GM12878 (cell line): ENCODE measurements at regions not wholly inside any gene's neighbourhood (a gene's known extent, or its start where the extent isn't known, plus 50 kb on each side); places are given as distances from the start of the nearest gene placed in this dataset.

ENCODE experiments used
- ATAC-seq: fragments of 200-7000 bp; cut with Tn5 transposase; 3 replicates; pipeline ENCODE4 v1.9.1; 2020; ENCODE audit warnings: mild to moderate bottlenecking, moderate library complexity
- BruUV-seq: library from RNA; stranded (reverse); fragments of 400-500 nt; replicated peaks from 2 replicates; lab custom pipeline; 2021; lab: Mats Ljungman, UMichigan
- CTCF ChIA-PET: fragments of 300-600 bp; sonication (Branson Sonifier 250); formaldehyde crosslinking; extraction: SDS; loops from one replicate; lab custom pipeline; 2021; ENCODE audit warnings: inconsistent platforms; lab: Yijun Ruan, JAX
- POLR2A ChIA-PET: fragments of 350-600 bp; formaldehyde crosslinking; extraction: SDS; loops from one replicate; lab custom pipeline; 2021; ENCODE audit warnings: inconsistent platforms; lab: Charles Lee
- RAD21 ChIA-PET: fragments of 300-600 bp; sonication (Branson Sonifier 250); formaldehyde crosslinking; loops from one replicate; lab custom pipeline; 2023; ENCODE audit warnings: antibody characterized with exemption; ENCODE audit not compliant: unreplicated experiment; lab: Charles Lee
- SMC1A ChIA-PET: fragments of 300-600 bp; sonication (Branson Sonifier 250); formaldehyde crosslinking; loops from one replicate; lab custom pipeline; 2023; ENCODE audit not compliant: unreplicated experiment, uncharacterized antibody; lab: Charles Lee
- DNase-seq: peaks from one replicate; pipeline ENCODE4 v3.0.0-alpha.2; 2011; ENCODE audit warnings: low read depth, low spot score
- FAIRE-seq: peaks from 3 replicates; lab custom pipeline; 2011; peaks lifted over from hg19 to GRCh38; lab: Jason Lieb, UNC
- H2AFZ ChIP-seq: 2 replicates; pipeline ENCODE4 v1.6.0; 2011; ENCODE audit warnings: low read depth, low read length, control low read depth; ENCODE audit not compliant: control insufficient read depth
- H3K27ac ChIP-seq: 2 replicates; pipeline ENCODE4 v1.5.1; 2011; ENCODE audit warnings: control low read depth; ENCODE audit not compliant: control insufficient read depth, insufficient read depth
- H3K27me3 ChIP-seq, 2 experiments: replicated peaks in 1 of 2; 2 replicates each; pipeline versions ENCODE4 v1.6.0 to v1.6.1; 2011; ENCODE audit warnings: low read length in 1 of 2; ENCODE audit not compliant: control insufficient read depth in 2 of 2, insufficient read depth in 2 of 2
- H3K36me3 ChIP-seq, 2 experiments: 2 replicates each; pipeline ENCODE4 v1.5.1; 2011; ENCODE audit warnings: low read length in 1 of 2; ENCODE audit not compliant: control insufficient read depth in 2 of 2, insufficient read depth in 2 of 2
- H3K4me1 ChIP-seq: 2 replicates; pipeline ENCODE4 v1.6.1; 2011; ENCODE audit warnings: mild to moderate bottlenecking, low read length, moderate library complexity, mixed read lengths; ENCODE audit not compliant: control insufficient read depth, insufficient read depth
- H3K4me2 ChIP-seq: 2 replicates; pipeline ENCODE4 v1.6.0; 2011; ENCODE audit warnings: control low read depth; ENCODE audit not compliant: control insufficient read depth, insufficient read depth
- H3K4me3 ChIP-seq: fragments of 200-600 bp; sonication (generic); 2 replicates; pipeline ENCODE4 v1.5.1; 2016
- H3K79me2 ChIP-seq: 2 replicates; pipeline ENCODE4 v1.6.0; 2011; ENCODE audit warnings: low read length; ENCODE audit not compliant: control insufficient read depth, insufficient read depth
- H3K9ac ChIP-seq: 2 replicates; pipeline ENCODE4 v1.8.0; 2011; ENCODE audit warnings: low read length, control low read depth, mixed read lengths; ENCODE audit not compliant: control insufficient read depth, insufficient read depth
- H3K9me3 ChIP-seq: replicated peaks from 3 replicates; pipeline ENCODE4 v1.5.1; 2011; ENCODE audit warnings: mild to moderate bottlenecking, low read length; ENCODE audit not compliant: control insufficient read depth, insufficient read depth
- H4K20me1 ChIP-seq: 2 replicates; pipeline ENCODE4 v1.6.0; 2011; ENCODE audit not compliant: control insufficient read depth, insufficient read depth
- CHD2 ChIP-seq: IDR thresholded peaks from 2 replicates; pipeline ENCODE4 v1.6.1; 2011; ENCODE audit warnings: low read depth, low read length, improper control_type of control experiment, borderline replicate concordance
- HDGF ChIP-seq: fragments of 450-650 bp; IDR thresholded peaks from 2 replicates; pipeline ENCODE4 v1.6.1; 2016; ENCODE audit warnings: antibody characterized with exemption
- KLF5 ChIP-seq: fragments of 450-650 bp; IDR thresholded peaks from 2 replicates; pipeline ENCODE4 v1.6.1; 2014; ENCODE audit warnings: mild to moderate bottlenecking; ENCODE audit not compliant: partially characterized antibody
- MEF2B ChIP-seq: fragments of 450-650 bp; IDR thresholded peaks from 2 replicates; pipeline ENCODE4 v1.6.1; 2018; ENCODE audit warnings: mild to moderate bottlenecking, moderate library complexity; ENCODE audit not compliant: partially characterized antibody, poor library complexity, severe bottlenecking
- NKRF ChIP-seq: fragments of 450-650 bp; conservative IDR thresholded peaks from 2 replicates; pipeline ENCODE4 v1.6.1; 2017; ENCODE audit warnings: mild to moderate bottlenecking, moderate library complexity
- POLR2A ChIP-seq: IDR thresholded peaks from 2 replicates; pipeline ENCODE4 v1.6.1; 2011; ENCODE audit warnings: low read depth, mild to moderate bottlenecking, low read length
- POLR2AphosphoS5 ChIP-seq: IDR thresholded peaks from 2 replicates; pipeline ENCODE4 v1.6.1; 2011; ENCODE audit warnings: mild to moderate bottlenecking, low read length, inconsistent platforms
- SP1 ChIP-seq: IDR thresholded peaks from one replicate; pipeline ENCODE4 v1.6.1; 2011; ENCODE audit warnings: low read depth, low read length
- SREBF1 ChIP-seq: IDR thresholded peaks from 2 replicates; pipeline ENCODE4 v1.6.1; 2012; ENCODE audit warnings: mild to moderate bottlenecking, low read length
- SREBF2 ChIP-seq: IDR thresholded peaks from 2 replicates; pipeline ENCODE4 v1.6.1; 2012; ENCODE audit warnings: mild to moderate bottlenecking, low read length
- SRF ChIP-seq, 2 experiments: IDR thresholded peaks; 2 replicates each; pipeline ENCODE4 v1.6.1; 2011; ENCODE audit warnings: low read depth in 2 of 2, low read length in 2 of 2, mild to moderate bottlenecking in 1 of 2, moderate library complexity in 1 of 2
- ZNF24 ChIP-seq: fragments of 450-650 bp; IDR thresholded peaks from 2 replicates; pipeline ENCODE4 v1.6.1; 2017; ENCODE audit warnings: antibody characterized with exemption, mild to moderate bottlenecking
- WGBS: methylation state at CpG from one replicate; pipeline ENCODE4 v1.1.6; 2016; ENCODE audit warnings: low lambda C conversion rate; ENCODE audit not compliant: insufficient replicate concordance, insufficient coverage; ENCODE audit errors: missing lambda C conversion rate; 5-methylcytosine and 5-hydroxymethylcytosine counted together
- in situ Hi-C: fragments of 300-500 bp; cut with MboI; formaldehyde crosslinking; loops from 9 replicates; pipeline ENCODE4 v1.14.3; 2018; ENCODE audit warnings: mixed read lengths
- intact Hi-C: fragments of 100-400 bp; cut with micrococcal nuclease; formaldehyde crosslinking; loops from one replicate; pipeline ENCODE4 v1.14.2; 2022; ENCODE audit not compliant: unreplicated experiment

- CTCF ChIA-PET, result no interaction called here
- Histone ChIP-seq H2AFZ (no peak overlapping the region), H3K27me3 (no peaks in the 10 kb centered on the region; a peak in 1 of 4 replicates), H3K36me3 (no peaks in the 10 kb centered on the region), H3K4me2 (no peak overlapping the region), H4K20me1 (no peaks in the 10 kb centered on the region), H3K27ac (no peak overlapping the region), H3K79me2 (no peaks in the 10 kb centered on the region), H3K9ac (no peak overlapping the region), H3K9me3 (no peaks in the 10 kb centered on the region), H3K4me3 (no peak overlapping the region), H3K4me1 (no peaks in the 10 kb centered on the region)
- RAD21 ChIA-PET, result no interaction called here
- in situ Hi-C loops, result no loop called here
- BruUV-seq, result no TSS peak
- ATAC-seq (no peak), DNase-seq (no peak), FAIRE-seq (no peak)
- intact Hi-C loops, result no loop called here
- no peak for TF ChIP-seq SRF (IDR thresholded peaks at IDR 0.05; ENCODE audit: low read depth in 2 of 2, low read length in 2 of 2)
- WGBS, result 36% methylated on average over 3 of the region's 3 CpGs
- POLR2A ChIA-PET, result interaction anchor here (1.4 kb wide), 1 partner anchor 15 kb away, joined by 4 read pairs; no protein-coding TSS in a partner anchor
- SMC1A ChIA-PET, result interaction anchor here (1.9 kb wide), 1 partner anchor 15 kb away, joined by 4 read pairs; no protein-coding TSS in a partner anchor
Observed at GRCh38 chr6:45756606-45757005, 259.1 kb downstream of the CLIC5 start.

DNA sequence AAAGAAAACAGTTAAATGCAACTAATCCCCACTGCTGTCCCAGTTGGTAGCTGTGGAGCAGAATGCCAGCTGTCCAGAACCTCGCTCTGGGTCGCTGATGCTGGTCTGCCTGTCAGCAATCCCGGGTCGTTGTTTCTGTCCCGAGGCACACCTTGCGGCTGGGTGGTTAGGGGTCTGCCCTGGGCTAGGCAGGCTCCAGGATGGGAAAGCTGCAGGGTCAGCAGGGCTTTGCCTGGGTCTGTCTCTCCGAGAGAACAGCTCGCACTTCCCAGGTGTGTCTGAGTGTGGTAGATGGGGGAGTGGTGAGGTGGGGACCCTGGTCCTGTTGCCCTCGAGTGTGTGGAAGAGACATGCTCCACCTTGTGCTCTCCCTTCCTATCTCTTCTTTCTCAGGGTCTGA, 261.2 kb downstream of the CLIC5 start:
- H3K4me2 ChIP-seq, result no peak overlapping the region
- no peaks in the 10 kb centered on the region; a peak in 2 of 4 replicates for H3K27me3 ChIP-seq
- TF ChIP-seq SREBF1, result no peak
- TF ChIP-seq KLF5, result no peak
- TF ChIP-seq CHD2, result no peak
- TF ChIP-seq ZNF24, result no peak
- no peak for TF ChIP-seq POLR2AphosphoS5
- TF ChIP-seq NKRF, result no peak
- no peak for TF ChIP-seq MEF2B
- no peak for TF ChIP-seq HDGF
- TF ChIP-seq SREBF2, result no peak
- no peak for TF ChIP-seq SP1
- TF ChIP-seq POLR2A, result no peak
- H3K4me1 ChIP-seq, result no peaks in the 10 kb centered on the region
- 37% methylated on average over 9 of the region's 9 CpGs for WGBS
- SMC1A ChIA-PET, result no interaction called here
- FAIRE-seq, result no peak
- no peak overlapping the region for H3K9ac ChIP-seq
- H2AFZ ChIP-seq, result no peak overlapping the region
- no peaks in the 10 kb centered on the region for H3K79me2 ChIP-seq
- BruUV-seq, result no TSS peak
- no peak for ATAC-seq
- no peak for DNase-seq
- POLR2A ChIA-PET, result no interaction called here
- in situ Hi-C loops (no loop called here), intact Hi-C loops (no loop called here)
- no peak overlapping the region for H3K27ac ChIP-seq
- H4K20me1 ChIP-seq, result no peaks in the 10 kb centered on the region
- CTCF ChIA-PET, result no interaction called here
- no peak overlapping the region for H3K4me3 ChIP-seq
- no peaks in the 10 kb centered on the region; the same call in 2 of the 3 replicates for H3K9me3 ChIP-seq
- H3K36me3 ChIP-seq, result no peaks in the 10 kb centered on the region
- RAD21 ChIA-PET, result no interaction called here
